ENCODE measurements at regions not wholly inside any gene's neighbourhood (a gene's known extent, or its start where the extent isn't known, plus 50 kb on each side); places are given as distances from the start of the nearest gene placed in this dataset.

DNA sequence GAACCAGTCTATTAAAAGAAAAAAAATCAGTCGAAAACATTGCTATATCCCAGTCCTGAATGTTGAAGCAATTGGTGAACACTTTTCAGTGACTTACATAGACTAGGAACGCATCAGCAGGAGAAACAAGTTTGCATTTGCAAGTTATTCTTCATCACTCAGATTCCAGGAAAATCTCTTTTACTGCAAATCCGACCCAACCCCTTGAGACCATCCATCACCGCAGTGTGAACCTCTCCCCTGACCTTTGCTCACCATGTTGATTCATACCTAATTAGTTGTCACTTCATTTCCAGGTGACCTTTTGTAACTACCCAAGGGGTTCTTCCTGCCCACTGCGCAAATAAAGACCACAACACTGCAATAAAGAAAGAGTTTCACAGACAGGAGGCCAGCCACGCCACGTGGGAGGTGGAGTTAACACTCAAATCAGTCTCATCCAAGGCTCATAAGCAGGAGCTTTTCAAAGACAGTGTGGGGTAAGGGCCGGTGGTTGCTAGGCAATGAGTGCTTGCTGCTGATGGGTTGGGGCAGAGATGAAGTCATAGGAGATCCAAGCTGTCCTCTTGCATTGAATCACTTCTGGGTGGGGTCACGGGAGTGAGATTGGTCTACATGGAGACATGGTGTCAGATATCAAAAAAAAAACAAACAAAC lies 241.3 kb upstream of the TMEM132C start:
- TF ChIP-seq, protein P1, sequence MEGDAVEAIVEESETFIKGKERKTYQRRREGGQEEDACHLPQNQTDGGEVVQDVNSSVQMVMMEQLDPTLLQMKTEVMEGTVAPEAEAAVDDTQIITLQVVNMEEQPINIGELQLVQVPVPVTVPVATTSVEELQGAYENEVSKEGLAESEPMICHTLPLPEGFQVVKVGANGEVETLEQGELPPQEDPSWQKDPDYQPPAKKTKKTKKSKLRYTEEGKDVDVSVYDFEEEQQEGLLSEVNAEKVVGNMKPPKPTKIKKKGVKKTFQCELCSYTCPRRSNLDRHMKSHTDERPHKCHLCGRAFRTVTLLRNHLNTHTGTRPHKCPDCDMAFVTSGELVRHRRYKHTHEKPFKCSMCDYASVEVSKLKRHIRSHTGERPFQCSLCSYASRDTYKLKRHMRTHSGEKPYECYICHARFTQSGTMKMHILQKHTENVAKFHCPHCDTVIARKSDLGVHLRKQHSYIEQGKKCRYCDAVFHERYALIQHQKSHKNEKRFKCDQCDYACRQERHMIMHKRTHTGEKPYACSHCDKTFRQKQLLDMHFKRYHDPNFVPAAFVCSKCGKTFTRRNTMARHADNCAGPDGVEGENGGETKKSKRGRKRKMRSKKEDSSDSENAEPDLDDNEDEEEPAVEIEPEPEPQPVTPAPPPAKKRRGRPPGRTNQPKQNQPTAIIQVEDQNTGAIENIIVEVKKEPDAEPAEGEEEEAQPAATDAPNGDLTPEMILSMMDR (IDR thresholded peaks at IDR 0.05; ENCODE audit: insufficient read depth, low read length, poor library complexity, severe bottlenecking) = no peak
- TF ChIP-seq EZH2phosphoT487 (conservative IDR thresholded peaks at IDR 0.05; ENCODE audit: low read length) = no peak
